ENCODE measurements at regions not wholly inside any gene's neighbourhood (a gene's known extent, or its start where the extent isn't known, plus 50 kb on each side); places are given as distances from the start of the nearest gene placed in this dataset.

DNA sequence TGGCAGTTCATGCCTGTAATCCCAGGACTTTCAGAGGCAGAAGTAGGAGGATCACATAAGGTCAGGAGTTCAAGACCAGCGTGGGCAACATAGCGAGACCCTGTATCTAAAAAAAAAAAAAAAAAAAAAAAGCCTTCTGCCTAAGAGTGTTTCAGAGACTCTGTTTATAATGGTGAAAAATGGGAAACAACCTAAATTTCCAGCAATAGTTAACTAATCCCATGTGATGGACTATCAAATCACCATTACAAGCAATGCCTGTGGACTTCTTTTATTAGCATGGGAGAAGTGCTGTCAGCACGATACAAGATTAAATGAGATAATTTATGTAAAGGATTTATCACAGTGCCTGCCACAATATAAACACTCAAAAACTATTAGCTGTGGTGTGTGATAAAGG is 67.5 kb upstream of the CUX1 start:
- TF ChIP-seq GATA1 (IDR thresholded peaks at IDR 0.05; ENCODE audit: low read depth, low read length), result no peak
- no peak for TF ChIP-seq POLR2A (IDR thresholded peaks at IDR 0.05; ENCODE audit: low read length)
